Activated naive CD8-positive, alpha-beta T cell treated with anti-CD3 and anti-CD28 coated beads, Interleukin-2, amount 10 ng/mL, durations not matched to agents 7 days and 5 days (primary cell): ENCODE measurements at regions not wholly inside any gene's neighbourhood (a gene's known extent, or its start where the extent isn't known, plus 50 kb on each side); places are given as distances from the start of the nearest gene placed in this dataset.
"Not testable (repeated sequence)": the region's sequence is repeated elsewhere in the genome, so short reads cannot be mapped to it uniquely, and the experiment has no call there.

Experiments used
- ATAC-seq: fragments of 150-1000 bp; cut with Tn5 transposase; one replicate; pipeline ENCODE4 v1.10.0; 2021; ENCODE audit warnings: low read depth, moderate library complexity
- POLR2A ChIA-PET: fragments of 350-600 bp; sonication (Branson Sonifier 250); formaldehyde crosslinking; loops from one replicate; lab custom pipeline; 2021; ENCODE audit warnings: antibody characterized with exemption; lab: Charles Lee
- DNase-seq: peaks from one replicate; pipeline ENCODE4 v3.0.0; 2021
- H3K27ac Mint-ChIP-seq: one replicate; pipeline ENCODE4 v1.8.0; 2022; ENCODE audit warnings: mild to moderate bottlenecking, mixed read lengths
- H3K27me3 Mint-ChIP-seq: one replicate; pipeline ENCODE4 v1.8.0; 2022; ENCODE audit warnings: mild to moderate bottlenecking, moderate library complexity, mixed read lengths
- H3K36me3 Mint-ChIP-seq: one replicate; pipeline ENCODE4 v1.8.0; 2021; ENCODE audit warnings: mild to moderate bottlenecking, mixed read lengths
- H3K4me1 Mint-ChIP-seq: one replicate; pipeline ENCODE4 v1.8.0; 2021; ENCODE audit warnings: mixed read lengths
- H3K4me3 Mint-ChIP-seq: one replicate; pipeline ENCODE4 v1.8.0; 2022; ENCODE audit warnings: mild to moderate bottlenecking, moderate library complexity, mixed read lengths
- H3K9me3 Mint-ChIP-seq: one replicate; pipeline ENCODE4 v1.8.0; 2021; ENCODE audit warnings: mixed read lengths

DNA sequence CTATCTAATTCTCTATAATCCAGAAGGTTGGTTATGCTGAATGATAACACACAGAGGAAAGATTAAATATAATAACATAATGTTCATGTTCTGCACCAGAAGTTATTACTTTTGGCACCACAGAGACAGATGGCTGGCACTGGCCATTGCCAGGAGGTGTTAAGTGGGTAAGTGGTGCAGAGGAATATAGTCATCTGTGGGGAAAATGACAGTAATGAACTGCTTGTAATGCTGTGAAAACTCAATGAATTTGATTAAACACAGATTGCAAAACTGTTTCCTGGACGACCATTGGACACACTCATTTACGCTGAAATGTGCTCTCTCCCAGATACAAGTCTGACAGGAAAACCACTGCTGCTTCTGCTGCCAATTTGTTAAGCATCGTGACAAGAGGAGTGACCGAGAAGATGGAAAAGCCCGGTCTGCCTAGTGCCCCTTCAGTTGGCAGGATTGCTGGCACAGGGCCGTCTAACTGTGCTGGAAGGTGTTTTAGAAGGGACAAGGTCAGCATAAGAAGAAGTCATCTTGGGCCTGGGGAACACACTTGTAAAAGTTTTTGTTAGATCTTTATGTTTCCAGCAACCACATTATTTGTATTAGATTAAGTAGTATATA is 567.4 kb downstream of the CBLN4 start:
- no peaks in the 10 kb centered on the region for H3K9me3 Mint-ChIP-seq

DNA sequence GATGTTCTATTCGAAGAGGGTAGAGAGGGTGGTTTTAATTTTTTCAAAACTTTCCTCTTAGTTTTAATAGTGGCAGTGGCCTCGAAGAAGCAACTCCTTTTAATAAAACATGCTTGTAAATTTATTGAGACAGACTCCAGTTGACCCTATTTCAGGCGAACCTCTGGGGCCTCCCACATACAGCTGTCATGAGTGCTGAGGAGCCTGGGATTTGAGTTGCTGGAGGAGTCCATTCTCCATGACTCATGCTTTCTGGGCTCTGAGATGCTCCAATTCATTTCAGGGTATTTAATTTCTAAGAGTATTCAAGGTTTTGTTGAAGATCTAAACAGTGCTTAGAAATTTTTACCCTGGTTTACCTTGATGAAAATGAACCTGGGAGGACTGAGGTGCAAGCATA is 580.4 kb downstream of the CBLN4 start:
- H3K36me3 Mint-ChIP-seq: no peaks in the 10 kb centered on the region
- no peaks in the 10 kb centered on the region for H3K27me3 Mint-ChIP-seq
- DNase-seq (no peak), ATAC-seq (no peak)
- no peaks in the 10 kb centered on the region for H3K4me1 Mint-ChIP-seq
- H3K27ac Mint-ChIP-seq: no peak overlapping the region
- no peak overlapping the region for H3K4me3 Mint-ChIP-seq
- peaks cover 7% of the 10 kb centered on the region for H3K9me3 Mint-ChIP-seq
- POLR2A ChIA-PET: no interaction called here

More for the DNA sequence above, 567.4 kb downstream of the CBLN4 start:
- DNase-seq (no peak), ATAC-seq (no peak)
- H3K36me3 Mint-ChIP-seq: no peaks in the 10 kb centered on the region
- POLR2A ChIA-PET: no interaction called here
- no peaks in the 10 kb centered on the region for H3K27me3 Mint-ChIP-seq
- H3K27ac Mint-ChIP-seq: no peak overlapping the region
- H3K4me1 Mint-ChIP-seq: no peaks in the 10 kb centered on the region
- H3K4me3 Mint-ChIP-seq: no peak overlapping the region

DNA sequence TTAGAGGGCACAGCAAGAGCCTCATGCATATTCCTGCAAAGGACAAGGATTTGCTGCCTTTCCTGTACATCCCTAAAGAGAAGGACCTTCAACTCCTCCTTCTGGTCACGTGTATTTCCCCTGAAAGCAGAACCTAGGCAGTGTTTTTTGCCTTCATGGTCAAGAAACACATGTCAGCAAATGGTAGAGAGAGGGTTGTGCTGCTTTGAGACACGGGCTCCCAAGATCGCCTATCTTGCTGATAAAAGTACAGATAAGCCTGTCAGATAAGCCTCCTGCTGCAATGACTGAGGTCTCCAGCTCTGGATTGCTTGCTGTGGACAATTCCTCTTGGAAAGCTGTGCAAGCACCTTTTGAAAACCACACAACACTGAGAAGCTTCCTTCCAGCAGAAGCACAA is 580.8 kb downstream of the CBLN4 start:
- no peak for ATAC-seq
- no peaks in the 10 kb centered on the region for H3K36me3 Mint-ChIP-seq
- POLR2A ChIA-PET: no interaction called here
- peaks cover 7% of the 10 kb centered on the region for H3K9me3 Mint-ChIP-seq
- no peak overlapping the region for H3K27ac Mint-ChIP-seq
- H3K4me1 Mint-ChIP-seq: no peaks in the 10 kb centered on the region
- H3K4me3 Mint-ChIP-seq: no peak overlapping the region
- no peak for DNase-seq
- no peaks in the 10 kb centered on the region for H3K27me3 Mint-ChIP-seq

DNA sequence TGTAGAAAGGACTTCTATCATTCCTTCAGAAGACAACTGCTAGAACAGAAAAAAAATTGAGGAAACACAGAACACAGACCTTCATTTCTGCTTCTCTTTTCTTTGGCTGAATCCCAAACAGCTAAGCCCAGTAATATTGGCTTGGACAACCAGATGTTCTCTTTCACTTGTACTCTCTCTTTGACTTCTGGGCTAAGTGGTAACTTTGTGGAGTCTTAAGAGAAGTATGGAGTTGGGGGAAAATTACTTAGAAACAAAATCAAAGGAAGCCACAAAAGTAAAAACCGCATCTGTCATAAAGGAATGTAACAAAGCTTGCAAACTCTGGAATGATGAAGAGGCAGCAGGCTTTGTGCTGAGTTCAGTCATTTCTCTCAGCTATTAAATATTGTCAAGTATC is 587.5 kb downstream of the CBLN4 start:
- Mint-ChIP-seq H3K27ac (no peak overlapping the region), H3K9me3 (peaks cover 1% of the 10 kb centered on the region), H3K27me3 (no peaks in the 10 kb centered on the region), H3K36me3 (no peaks in the 10 kb centered on the region), H3K4me1 (no peaks in the 10 kb centered on the region), H3K4me3 (no peak overlapping the region)
- ATAC-seq: no peak
- DNase-seq: no peak
- POLR2A ChIA-PET: no interaction called here

DNA sequence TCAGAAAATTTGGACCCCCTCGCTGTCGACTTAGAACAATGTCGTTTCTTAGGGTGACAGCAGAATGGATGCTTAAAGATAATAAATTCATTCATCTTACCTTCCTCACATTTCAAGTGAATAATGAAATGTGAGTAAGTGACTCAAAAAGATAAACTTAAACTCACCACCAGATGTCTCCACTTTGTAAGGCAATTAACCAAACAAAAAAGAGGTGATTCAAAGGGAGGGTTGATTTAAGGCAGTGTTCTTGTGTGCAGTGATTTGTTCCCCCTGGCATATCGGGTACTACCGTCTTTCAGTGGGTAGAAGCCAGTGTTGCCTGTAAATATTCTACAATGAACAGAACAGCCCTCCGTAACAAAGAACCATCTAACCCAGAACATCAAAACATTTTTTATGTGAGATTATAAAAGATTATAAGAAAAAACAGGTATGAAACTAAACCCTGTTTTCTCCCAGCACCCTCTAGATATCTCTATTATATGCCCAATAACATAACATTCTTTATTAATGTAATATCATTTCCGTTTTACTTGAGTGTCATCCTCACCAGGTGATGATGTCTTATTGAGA is 589.7 kb downstream of the CBLN4 start:
- H3K27ac Mint-ChIP-seq: no peak overlapping the region
- no peaks in the 10 kb centered on the region for H3K27me3 Mint-ChIP-seq
- H3K36me3 Mint-ChIP-seq: no peaks in the 10 kb centered on the region
- ATAC-seq: no peak
- H3K4me3 Mint-ChIP-seq: no peak overlapping the region
- H3K4me1 Mint-ChIP-seq: no peaks in the 10 kb centered on the region
- no peak for DNase-seq
- POLR2A ChIA-PET: no interaction called here
- H3K9me3 Mint-ChIP-seq: no peaks in the 10 kb centered on the region

DNA sequence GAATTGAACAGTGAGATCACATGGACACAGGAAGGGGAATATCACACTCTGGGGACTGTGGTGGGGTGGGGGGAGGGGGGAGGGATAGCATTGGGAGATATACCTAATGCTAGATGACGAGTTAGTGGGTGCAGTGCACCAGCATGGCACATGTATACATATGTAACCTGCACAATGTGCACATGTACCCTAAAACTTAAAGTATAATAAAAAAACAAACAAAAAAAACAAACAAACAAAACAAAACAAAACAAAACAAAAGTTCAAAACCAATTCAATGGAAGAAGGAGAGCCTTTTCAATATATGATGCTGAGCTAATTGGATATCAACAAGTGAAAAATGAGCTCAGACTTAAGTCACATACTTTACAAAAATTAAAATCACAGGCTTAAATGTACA is 592.8 kb downstream of the CBLN4 start:
- ATAC-seq, H3K27me3 Mint-ChIP-seq, DNase-seq, H3K4me1 Mint-ChIP-seq, H3K9me3 Mint-ChIP-seq, POLR2A ChIA-PET, H3K27ac Mint-ChIP-seq, H3K36me3 Mint-ChIP-seq, H3K4me3 Mint-ChIP-seq: not testable (repeated sequence)

DNA sequence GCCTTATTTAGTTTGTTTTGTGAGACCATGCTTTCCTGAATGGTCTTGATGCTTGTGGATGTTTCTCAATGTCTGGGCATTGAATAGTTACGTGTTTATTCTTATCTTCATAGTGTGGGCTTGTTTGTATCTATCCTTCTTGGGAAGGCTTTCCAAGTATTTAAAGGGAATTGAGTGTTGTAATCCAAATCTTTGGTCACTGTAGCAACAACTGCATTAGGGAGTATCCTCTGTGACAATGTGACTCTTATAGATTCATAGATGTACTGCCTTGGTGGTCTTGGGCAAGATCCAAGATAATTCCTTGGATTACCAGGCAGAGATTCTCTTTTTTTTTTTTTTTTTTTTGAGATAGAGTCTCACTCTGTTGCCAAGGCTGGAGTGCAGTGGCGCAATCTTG is 598.4 kb downstream of the CBLN4 start:
- Mint-ChIP-seq H3K36me3 (no peaks in the 10 kb centered on the region), H3K27me3 (no peaks in the 10 kb centered on the region), H3K4me1 (no peaks in the 10 kb centered on the region), H3K9me3 (peaks cover 10% of the 10 kb centered on the region), H3K27ac (no peak overlapping the region), H3K4me3 (no peak overlapping the region)
- POLR2A ChIA-PET: no interaction called here
- DNase-seq: no peak
- no peak for ATAC-seq

DNA sequence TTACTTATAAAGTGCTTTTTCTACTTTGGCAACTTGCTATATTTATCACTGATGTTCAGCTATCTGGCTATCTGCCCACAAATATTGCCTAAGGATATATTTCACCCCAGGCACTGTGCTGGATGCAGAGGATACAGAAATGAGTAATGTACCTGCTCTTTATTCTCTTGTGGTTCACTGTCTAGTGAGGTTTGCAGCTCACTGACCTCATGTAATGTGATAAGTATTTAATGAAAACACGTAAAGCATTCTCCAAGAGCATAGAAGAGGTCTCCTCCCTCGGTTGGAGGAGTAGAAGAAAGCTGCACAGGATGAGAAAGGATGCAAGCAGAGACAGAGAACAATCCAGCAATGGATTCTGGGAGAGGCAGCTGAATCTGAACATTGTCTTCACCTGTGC is 610.7 kb downstream of the CBLN4 start:
- no peaks in the 10 kb centered on the region for H3K27me3 Mint-ChIP-seq
- no peaks in the 10 kb centered on the region for H3K36me3 Mint-ChIP-seq
- peaks cover 8% of the 10 kb centered on the region for H3K9me3 Mint-ChIP-seq
- POLR2A ChIA-PET: no interaction called here
- H3K27ac Mint-ChIP-seq: no peak overlapping the region
- H3K4me1 Mint-ChIP-seq: no peaks in the 10 kb centered on the region
- DNase-seq: no peak
- ATAC-seq: no peak
- no peak overlapping the region for H3K4me3 Mint-ChIP-seq

DNA sequence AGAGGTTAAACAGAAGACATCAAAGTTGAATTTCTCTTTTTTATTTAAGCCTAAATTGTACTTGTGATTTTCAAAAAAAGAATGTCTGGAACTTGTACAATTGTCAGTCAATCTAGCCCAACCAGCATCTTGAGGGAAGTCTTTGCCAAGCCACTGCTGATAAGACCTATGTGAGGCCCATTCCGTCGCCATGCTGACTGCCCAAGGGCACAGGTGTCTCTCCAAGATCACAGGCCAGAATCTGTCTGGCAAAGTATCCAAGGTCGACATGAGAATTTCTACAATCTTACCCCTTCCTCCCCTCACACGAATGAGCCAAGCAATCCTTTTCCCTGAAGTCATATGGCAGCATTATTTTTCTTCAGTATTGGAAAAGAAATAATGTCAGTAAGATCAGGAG is 614.5 kb downstream of the CBLN4 start:
- no peaks in the 10 kb centered on the region for H3K27me3 Mint-ChIP-seq

DNA sequence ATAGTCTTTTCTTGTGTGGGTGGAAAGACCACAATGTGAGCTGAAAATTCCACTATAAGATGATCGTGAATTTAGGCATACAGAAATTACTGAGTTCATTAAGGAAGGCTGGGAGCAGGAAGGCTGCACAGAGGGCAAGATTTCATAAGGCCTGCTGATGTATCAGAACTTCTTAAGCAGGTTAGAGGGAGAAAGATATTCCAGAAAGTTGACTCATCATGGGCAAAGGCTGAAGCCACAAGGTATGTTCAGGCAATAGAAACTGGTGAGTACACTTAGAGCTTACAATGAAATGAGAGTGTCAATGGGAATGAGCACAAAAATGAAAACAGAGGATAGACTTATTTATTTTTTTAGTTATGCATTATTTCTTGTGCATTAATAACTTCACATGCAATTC is 618.6 kb downstream of the CBLN4 start:
- Mint-ChIP-seq H3K9me3 (peaks cover 11% of the 10 kb centered on the region), H3K4me1 (no peaks in the 10 kb centered on the region), H3K4me3 (no peak overlapping the region), H3K27me3 (no peaks in the 10 kb centered on the region), H3K36me3 (no peaks in the 10 kb centered on the region), H3K27ac (no peak overlapping the region)
- no peak for DNase-seq
- POLR2A ChIA-PET: no interaction called here
- ATAC-seq: no peak

More for the DNA sequence above, 614.5 kb downstream of the CBLN4 start:
- no peak for ATAC-seq
- no peak for DNase-seq
- H3K9me3 Mint-ChIP-seq: peaks cover 10% of the 10 kb centered on the region
- H3K4me3 Mint-ChIP-seq: no peak overlapping the region
- H3K27ac Mint-ChIP-seq: no peak overlapping the region
- POLR2A ChIA-PET: no interaction called here
- H3K4me1 Mint-ChIP-seq: no peaks in the 10 kb centered on the region
- H3K36me3 Mint-ChIP-seq: no peaks in the 10 kb centered on the region

DNA sequence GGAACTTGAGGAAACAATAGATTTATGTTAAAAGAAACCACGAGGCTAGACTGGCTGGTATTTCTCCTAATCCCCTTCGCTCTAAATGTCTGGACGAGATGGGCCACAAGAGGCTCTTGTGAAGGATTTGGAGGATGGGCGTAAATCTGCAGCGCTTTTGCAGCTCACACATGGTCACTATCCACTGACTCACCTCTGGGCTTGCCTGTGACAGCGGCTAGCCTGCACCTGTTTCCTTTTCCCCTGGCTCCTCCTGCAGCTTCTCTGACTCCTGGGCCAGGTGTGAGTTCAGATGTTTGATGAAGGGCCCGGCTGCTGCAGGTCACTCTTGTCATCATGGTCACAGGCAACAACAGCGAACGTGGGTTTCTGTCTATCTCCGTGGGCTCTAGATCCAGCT is 629.4 kb downstream of the CBLN4 start:
- no peak for DNase-seq
- no peaks in the 10 kb centered on the region for H3K36me3 Mint-ChIP-seq
- no peaks in the 10 kb centered on the region for H3K27me3 Mint-ChIP-seq
- H3K9me3 Mint-ChIP-seq: peaks cover 1% of the 10 kb centered on the region
- no peak overlapping the region for H3K27ac Mint-ChIP-seq
- ATAC-seq: no peak
- H3K4me3 Mint-ChIP-seq: no peak overlapping the region
- POLR2A ChIA-PET: no interaction called here
- H3K4me1 Mint-ChIP-seq: no peaks in the 10 kb centered on the region

DNA sequence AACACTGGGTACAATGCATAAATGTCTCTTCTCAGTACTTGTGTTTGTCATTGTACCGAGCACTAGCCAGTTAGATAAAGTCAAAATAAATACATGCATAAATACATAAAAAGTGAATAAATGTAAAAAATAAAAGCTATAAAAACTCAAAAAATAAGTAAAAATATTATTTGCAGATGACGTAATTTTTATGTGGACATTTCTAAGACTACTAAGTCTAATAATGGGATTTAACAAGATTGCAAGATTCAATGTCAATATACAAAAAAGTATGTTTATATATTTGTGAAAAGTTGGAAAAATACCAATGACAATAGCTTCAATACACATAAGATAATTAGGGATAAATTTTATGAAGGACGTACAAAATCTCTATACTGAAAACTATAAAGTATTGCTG is 639.6 kb downstream of the CBLN4 start:
- Mint-ChIP-seq H3K27ac (no peak overlapping the region), H3K36me3 (no peaks in the 10 kb centered on the region), H3K4me3 (no peak overlapping the region), H3K9me3 (peaks cover 2% of the 10 kb centered on the region), H3K27me3 (no peaks in the 10 kb centered on the region), H3K4me1 (no peaks in the 10 kb centered on the region)
- no peak for ATAC-seq
- no peak for DNase-seq
- POLR2A ChIA-PET: no interaction called here

DNA sequence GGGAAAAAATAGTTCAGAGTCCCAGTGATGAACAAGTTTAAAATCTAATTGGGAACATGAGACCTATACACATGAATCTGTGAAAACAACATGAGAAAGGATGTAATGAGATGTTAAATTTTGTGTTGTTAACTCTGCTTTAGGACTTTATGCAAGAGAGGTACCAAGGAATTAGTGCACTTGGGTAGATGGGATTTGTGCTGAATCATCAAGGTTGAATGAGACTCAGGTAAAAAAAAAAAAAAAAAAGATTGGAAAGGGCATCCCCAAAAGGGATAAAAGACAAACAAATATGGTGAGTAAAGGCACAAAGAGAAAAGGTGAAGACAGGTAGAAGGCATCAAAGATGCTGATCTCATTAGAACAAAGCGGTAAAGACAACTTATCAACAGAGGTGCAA is 644.4 kb downstream of the CBLN4 start:
- no peaks in the 10 kb centered on the region for H3K4me1 Mint-ChIP-seq
- H3K27me3 Mint-ChIP-seq: no peaks in the 10 kb centered on the region
- DNase-seq (no peak), ATAC-seq (no peak)
- POLR2A ChIA-PET: no interaction called here
- no peak overlapping the region for H3K27ac Mint-ChIP-seq
- H3K9me3 Mint-ChIP-seq: peaks cover 2% of the 10 kb centered on the region
- no peak overlapping the region for H3K4me3 Mint-ChIP-seq
- no peaks in the 10 kb centered on the region for H3K36me3 Mint-ChIP-seq

DNA sequence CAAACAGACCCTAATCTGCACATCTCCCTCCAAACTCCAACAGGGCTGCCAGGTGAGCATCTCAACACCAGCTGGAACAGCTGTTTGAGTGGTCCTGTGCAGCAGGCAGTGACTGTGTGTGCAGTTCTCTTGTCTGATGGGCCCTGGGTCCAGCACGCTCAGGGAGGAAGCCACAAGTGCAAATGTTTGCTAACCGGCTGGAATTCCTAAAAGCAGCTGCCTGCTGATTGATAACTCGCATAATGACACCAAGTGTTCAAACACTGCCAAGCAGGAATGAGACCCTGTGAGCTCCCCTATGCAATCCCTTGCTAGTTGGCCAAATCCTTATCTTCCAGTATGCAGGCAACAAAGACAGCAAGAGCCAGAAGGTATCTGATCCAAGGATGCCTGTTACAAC is 650.6 kb downstream of the CBLN4 start:
- Mint-ChIP-seq H3K27ac (no peak overlapping the region), H3K4me1 (no peaks in the 10 kb centered on the region), H3K36me3 (no peaks in the 10 kb centered on the region), H3K4me3 (no peak overlapping the region), H3K9me3 (peaks cover 5% of the 10 kb centered on the region), H3K27me3 (no peaks in the 10 kb centered on the region)
- DNase-seq (no peak), ATAC-seq (no peak)
- POLR2A ChIA-PET: no interaction called here
